ENCODE measurements at regions not wholly inside any gene's neighbourhood (a gene's known extent, or its start where the extent isn't known, plus 50 kb on each side); places are given as distances from the start of the nearest gene placed in this dataset.

DNA sequence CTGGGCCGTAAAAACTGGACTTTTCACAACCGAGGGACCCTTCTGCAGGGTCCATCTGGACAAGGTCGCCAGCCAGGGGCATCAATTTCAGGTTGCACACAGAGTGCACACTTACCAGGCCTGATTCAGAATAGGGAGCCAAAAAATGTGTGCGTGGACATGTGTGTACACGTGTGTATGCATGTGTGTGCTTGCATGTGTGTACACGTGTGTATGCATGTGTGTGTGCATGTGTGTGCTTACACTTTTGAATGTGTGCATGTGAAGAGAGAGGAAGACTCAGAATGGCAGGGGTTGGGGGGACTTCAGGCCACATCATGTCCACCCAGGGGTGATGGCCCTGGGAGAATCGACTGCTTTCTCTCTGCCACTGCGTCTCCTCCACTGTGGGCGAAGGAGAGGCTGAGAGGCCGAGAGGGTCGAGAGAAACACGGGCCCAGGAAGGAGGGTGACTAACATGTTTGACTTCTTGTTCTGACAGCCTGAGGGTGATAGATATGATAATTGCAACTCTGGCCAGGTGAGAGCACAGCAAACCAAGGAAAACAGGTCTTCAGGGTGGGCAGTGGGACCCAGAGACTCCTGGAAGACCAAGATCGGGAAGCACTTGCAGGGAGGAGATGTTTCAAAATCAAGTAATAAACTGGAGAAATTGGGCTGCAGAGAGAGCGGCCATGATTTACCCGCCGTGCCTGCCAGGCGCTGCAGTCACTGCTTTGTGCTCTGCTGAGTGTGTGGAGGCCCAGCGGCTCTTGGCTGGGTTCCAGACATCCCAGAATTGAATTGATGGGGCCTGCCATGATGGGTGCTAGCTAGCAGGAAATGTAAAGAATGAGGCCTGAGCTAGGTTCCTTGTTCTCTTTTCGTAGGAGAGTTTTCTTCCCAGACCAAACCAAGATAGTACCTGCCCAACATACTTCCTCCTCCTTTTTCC is 310.8 kb downstream of the QKI start:
- Histone ChIP-seq H3K36me3 (ENCODE audit: control insufficient read depth, insufficient read depth, low read length) (no peaks in the 10 kb centered on the region), H3K79me2 (ENCODE audit: control insufficient read depth, insufficient read depth, low read length) (no peaks in the 10 kb centered on the region), H3K27me3 (ENCODE audit: control insufficient read depth in 2 of 2, insufficient read depth in 2 of 2, low read length in 2 of 2) (peaks cover 5 to 34% of the 10 kb centered on the region in 2 experiments; a peak in 3 of 5 replicates), H3K4me1 (replicated peaks in 1 of 2; ENCODE audit: control insufficient read depth in 2 of 2, insufficient read depth in 2 of 2, low read length in 2 of 2) (peaks cover 9 to 10% of the 10 kb centered on the region in 2 experiments; a peak in 4 of 5 replicates), H2AFZ (ENCODE audit: low read depth, low read length) (no peak overlapping the region), H3K9me1 (ENCODE audit: control insufficient read depth, insufficient read depth, low read length) (peaks cover 3% of the 10 kb centered on the region), H3K9ac (ENCODE audit: insufficient read depth in 1 of 2, low read depth in 2 of 2, low read length in 2 of 2) (no peak overlapping the region), H3K4me2 (ENCODE audit: insufficient read depth, low read length) (no peak overlapping the region), H4K20me1 (replicated peaks; ENCODE audit: control insufficient read depth, insufficient read depth, low read length) (peaks cover 8% of the 10 kb centered on the region; the same call in 1 of the 2 replicates), H3K4me3 (no peak overlapping the region), H3K27ac (ENCODE audit: extremely low read depth, low read depth, low read length) (no peak overlapping the region), H3K9me3 (replicated peaks; ENCODE audit: control insufficient read depth, insufficient read depth, low read depth, low read length) (no peaks in the 10 kb centered on the region)
- TF ChIP-seq PPARD (CRISPR knock-in tag; IDR thresholded peaks at IDR 0.05), result no peak
- no peak for TF ChIP-seq ETS2 (tag; IDR thresholded peaks at IDR 0.05; ENCODE audit: borderline replicate concordance, poor library complexity, severe bottlenecking)
- peak in 1 of 2 experiments; percentile 69; a peak in 1 of 4 replicates for TF ChIP-seq KDM1A (IDR thresholded peaks at IDR 0.05)
- peak; percentile 74 for TF ChIP-seq NFIC (IDR thresholded peaks at IDR 0.05)
- intact Hi-C loops (cut with micrococcal nuclease) (no loop called here), in situ Hi-C loops (cut with MboI) (no loop called here)
- WGBS (ENCODE audit: insufficient coverage, low coverage, missing lambda C conversion rate), result 25% methylated on average over 19 of the region's 19 CpGs
- DNase-seq (ENCODE audit: extremely low read depth in 1 of 4, low spot score in 3 of 4) (no peak), ATAC-seq (0 out of 3 replicates have a peak, but pooled peaks have one; percentile 4), FAIRE-seq (no peak)
- ChIA-PET POLR2A (interaction anchor here (0.6 kb wide), 1 partner anchor 1616 kb away, joined by 3 read pairs; no protein-coding TSS in a partner anchor), CTCF (ENCODE audit: low intra/inter-chr PET ratio) (no interaction called here)
- no TSS peak for BruUV-seq (replicated peaks)

DNA sequence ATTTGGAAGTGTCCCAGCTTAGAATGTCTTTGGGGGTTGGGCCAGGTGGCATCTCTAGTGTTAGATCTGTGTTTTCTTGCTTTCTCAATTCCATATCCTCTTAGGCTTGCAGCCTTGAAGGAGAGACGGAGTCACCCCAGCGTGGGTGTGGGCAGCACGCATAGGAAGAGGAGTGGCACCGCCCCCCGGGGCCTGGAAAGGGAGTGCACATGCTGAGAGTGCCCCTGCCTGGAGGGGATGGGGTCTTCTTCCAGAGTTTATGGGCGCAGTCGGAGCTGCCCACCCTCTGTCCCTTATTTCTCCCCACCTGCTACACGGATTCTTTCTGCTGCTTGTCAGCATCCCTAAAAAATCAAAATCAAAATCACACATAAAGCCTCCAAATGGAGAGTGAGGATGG is 309.7 kb downstream of the QKI start:
- peaks cover 7 to 37% of the 10 kb centered on the region in 2 experiments; a peak in 3 of 5 replicates for H3K27me3 ChIP-seq (ENCODE audit: control insufficient read depth in 2 of 2, insufficient read depth in 2 of 2, low read length in 2 of 2)
- CTCF ChIA-PET (ENCODE audit: low intra/inter-chr PET ratio), result no interaction called here

More for the DNA sequence above, 309.7 kb downstream of the QKI start:
- no peak overlapping the region for H3K4me2 ChIP-seq (ENCODE audit: insufficient read depth, low read length)
- POLR2A ChIA-PET, result no interaction called here
- no peak for DNase-seq (ENCODE audit: extremely low read depth in 1 of 4, low spot score in 3 of 4)
- no peak overlapping the region for H3K4me3 ChIP-seq
- H4K20me1 ChIP-seq (replicated peaks; ENCODE audit: control insufficient read depth, insufficient read depth, low read length), result no peaks in the 10 kb centered on the region
- H3K9me3 ChIP-seq (replicated peaks; ENCODE audit: control insufficient read depth, insufficient read depth, low read depth, low read length), result no peaks in the 10 kb centered on the region
- H3K4me1 ChIP-seq (replicated peaks in 1 of 2; ENCODE audit: control insufficient read depth in 2 of 2, insufficient read depth in 2 of 2, low read length in 2 of 2), result peaks cover 1 to 3% of the 10 kb centered on the region in 2 experiments; a peak in 3 of 5 replicates
- BruUV-seq (replicated peaks), result no TSS peak
- no peak for FAIRE-seq
- in situ Hi-C loops (cut with MboI) (no loop called here), intact Hi-C loops (cut with micrococcal nuclease) (no loop called here)
- no peak overlapping the region for H3K9ac ChIP-seq (ENCODE audit: insufficient read depth in 1 of 2, low read depth in 2 of 2, low read length in 2 of 2)
- ATAC-seq, result no peak
- peaks cover 3% of the 10 kb centered on the region for H3K9me1 ChIP-seq (ENCODE audit: control insufficient read depth, insufficient read depth, low read length)
- WGBS (ENCODE audit: insufficient coverage, low coverage, missing lambda C conversion rate), result 22% methylated on average over 8 of the region's 8 CpGs
- H3K36me3 ChIP-seq (ENCODE audit: control insufficient read depth, insufficient read depth, low read length), result no peaks in the 10 kb centered on the region
- no peak overlapping the region for H2AFZ ChIP-seq (ENCODE audit: low read depth, low read length)
- no peaks in the 10 kb centered on the region for H3K79me2 ChIP-seq (ENCODE audit: control insufficient read depth, insufficient read depth, low read length)
- H3K27ac ChIP-seq (ENCODE audit: extremely low read depth, low read depth, low read length), result no peak overlapping the region
- TF ChIP-seq CREB1 (IDR thresholded peaks at IDR 0.05) (no peak), CREB1 (CRISPR knock-in tag; IDR thresholded peaks at IDR 0.05) (no peak), STAT5A (IDR thresholded peaks at IDR 0.05; ENCODE audit: borderline replicate concordance, low read length) (no peak), NR4A1 (CRISPR knock-in tag; IDR thresholded peaks at IDR 0.05) (no peak), NR4A1 (tag; IDR thresholded peaks at IDR 0.05) (no peak), E2F3 (CRISPR knock-in tag; IDR thresholded peaks at IDR 0.05) (no peak), EGR1 (conservative IDR thresholded peaks at IDR 0.05) (0 out of 2 replicates have a peak, but pooled peaks have one; percentile 24), DMBX1 (CRISPR knock-in tag; IDR thresholded peaks at IDR 0.05; ENCODE audit: borderline replicate concordance) (no peak)
- TF ChIP-seq, protein P1, sequence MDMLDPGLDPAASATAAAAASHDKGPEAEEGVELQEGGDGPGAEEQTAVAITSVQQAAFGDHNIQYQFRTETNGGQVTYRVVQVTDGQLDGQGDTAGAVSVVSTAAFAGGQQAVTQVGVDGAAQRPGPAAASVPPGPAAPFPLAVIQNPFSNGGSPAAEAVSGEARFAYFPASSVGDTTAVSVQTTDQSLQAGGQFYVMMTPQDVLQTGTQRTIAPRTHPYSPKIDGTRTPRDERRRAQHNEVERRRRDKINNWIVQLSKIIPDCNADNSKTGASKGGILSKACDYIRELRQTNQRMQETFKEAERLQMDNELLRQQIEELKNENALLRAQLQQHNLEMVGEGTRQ (CRISPR knock-in tag; IDR thresholded peaks at IDR 0.05), result no peak
- TF ChIP-seq, protein P2, sequence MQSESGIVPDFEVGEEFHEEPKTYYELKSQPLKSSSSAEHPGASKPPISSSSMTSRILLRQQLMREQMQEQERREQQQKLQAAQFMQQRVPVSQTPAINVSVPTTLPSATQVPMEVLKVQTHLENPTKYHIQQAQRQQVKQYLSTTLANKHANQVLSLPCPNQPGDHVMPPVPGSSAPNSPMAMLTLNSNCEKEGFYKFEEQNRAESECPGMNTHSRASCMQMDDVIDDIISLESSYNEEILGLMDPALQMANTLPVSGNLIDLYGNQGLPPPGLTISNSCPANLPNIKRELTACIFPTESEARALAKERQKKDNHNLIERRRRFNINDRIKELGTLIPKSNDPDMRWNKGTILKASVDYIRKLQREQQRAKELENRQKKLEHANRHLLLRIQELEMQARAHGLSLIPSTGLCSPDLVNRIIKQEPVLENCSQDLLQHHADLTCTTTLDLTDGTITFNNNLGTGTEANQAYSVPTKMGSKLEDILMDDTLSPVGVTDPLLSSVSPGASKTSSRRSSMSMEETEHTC (IDR thresholded peaks at IDR 0.05), result no peak

Data from K562 (cell line).